HG03060 (cell line): ENCODE measurements at regions not wholly inside any gene's neighbourhood (a gene's known extent, or its start where the extent isn't known, plus 50 kb on each side); places are given as distances from the start of the nearest gene placed in this dataset.

Experiments used
- ATAC-seq: cut with Tn5 transposase; IDR thresholded peaks from one replicate; pipeline ENCODE4 v1.9.1; 2021; ENCODE audit warnings: low read depth, moderate number of reproducible peaks; ENCODE audit not compliant: unreplicated experiment

DNA sequence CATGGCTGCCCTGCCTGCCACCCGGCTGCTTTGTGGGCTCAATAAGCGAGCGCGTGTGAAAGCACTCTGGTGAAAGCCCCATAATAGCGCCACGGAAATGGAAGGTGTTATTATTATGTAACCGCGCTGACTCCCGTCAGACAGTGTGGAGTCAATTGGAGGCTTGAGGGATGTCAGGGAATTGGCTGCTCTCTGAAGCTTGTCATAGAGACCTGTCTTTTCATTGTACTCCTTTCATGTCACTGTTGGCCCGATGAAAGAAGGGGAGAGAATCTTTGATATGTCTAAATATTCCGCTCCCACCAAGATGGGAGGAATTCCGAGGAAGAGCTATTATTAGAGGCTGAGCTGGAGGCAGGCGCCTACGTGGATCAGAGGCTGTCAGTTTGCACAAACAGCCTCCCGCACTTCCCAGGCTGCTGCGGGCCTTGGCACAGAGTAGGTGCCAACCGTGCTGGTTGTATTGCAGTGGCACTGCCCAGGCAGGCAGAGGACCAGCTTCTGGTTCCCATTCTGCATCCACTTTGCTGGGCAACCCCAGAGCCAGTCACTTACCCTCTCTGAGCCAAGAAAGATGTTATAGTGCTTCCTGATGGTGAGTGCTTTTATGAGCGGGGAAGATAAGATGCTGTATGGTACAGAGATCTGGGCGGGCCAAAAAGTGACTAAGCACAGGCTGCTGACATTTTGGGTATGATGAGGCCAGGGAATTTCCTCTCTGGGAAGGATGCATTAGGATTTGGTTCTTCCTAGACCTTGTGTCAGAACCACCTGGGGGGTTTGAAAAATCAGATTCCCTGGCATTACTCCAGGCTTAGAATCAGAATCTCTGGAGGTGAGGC, 151.4 kb downstream of the RPS24 start:
- ATAC-seq = no peak

DNA sequence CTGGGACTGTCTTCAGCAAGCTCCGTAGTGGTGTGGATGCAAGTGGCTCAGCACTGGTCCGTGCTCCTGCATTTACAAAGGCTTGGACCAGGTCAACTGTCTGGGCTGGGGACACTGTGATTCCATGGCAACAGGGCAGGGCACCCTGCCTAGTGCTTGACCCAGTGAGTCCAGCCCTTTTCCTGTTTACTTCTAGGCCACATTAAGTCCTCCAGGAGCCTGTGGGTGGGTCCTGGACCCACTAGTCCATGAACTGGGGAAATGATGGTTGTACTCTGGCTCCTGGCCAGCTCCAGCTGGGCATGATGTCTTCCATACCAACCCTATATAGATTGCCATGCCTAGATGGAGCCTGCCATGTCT, 152.0 kb downstream of the RPS24 start:
- no peak for ATAC-seq

- ATAC-seq = no peak
Observed at GRCh38 chr10:78186572-78186971, 152.9 kb downstream of the RPS24 start.

- no peak for ATAC-seq
Observed at GRCh38 chr10:78187371-78187770, 153.7 kb downstream of the RPS24 start.

DNA sequence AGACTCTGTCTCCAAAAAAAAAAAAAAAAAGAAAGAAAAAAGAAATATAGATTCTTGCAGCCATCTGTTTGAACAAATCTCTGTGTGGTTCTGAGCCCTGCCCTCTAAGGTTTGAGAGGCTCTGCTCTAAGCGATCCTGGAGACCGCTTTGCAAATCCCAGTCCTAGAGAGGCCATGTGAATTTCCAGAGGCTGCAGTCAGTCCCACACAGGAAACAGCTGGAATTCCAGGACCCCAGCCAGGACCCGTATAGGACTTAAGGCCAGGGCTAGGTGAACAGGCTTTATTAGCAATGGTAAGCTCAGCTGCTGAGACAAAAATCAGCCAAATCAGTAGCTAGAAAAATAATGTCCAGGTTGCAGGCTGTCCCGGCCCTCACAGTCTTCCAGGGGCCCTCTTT, 154.8 kb downstream of the RPS24 start:
- ATAC-seq = no peak

- no peak for ATAC-seq
Observed at GRCh38 chr10:78190051-78190825, 156.6 kb downstream of the RPS24 start.

DNA sequence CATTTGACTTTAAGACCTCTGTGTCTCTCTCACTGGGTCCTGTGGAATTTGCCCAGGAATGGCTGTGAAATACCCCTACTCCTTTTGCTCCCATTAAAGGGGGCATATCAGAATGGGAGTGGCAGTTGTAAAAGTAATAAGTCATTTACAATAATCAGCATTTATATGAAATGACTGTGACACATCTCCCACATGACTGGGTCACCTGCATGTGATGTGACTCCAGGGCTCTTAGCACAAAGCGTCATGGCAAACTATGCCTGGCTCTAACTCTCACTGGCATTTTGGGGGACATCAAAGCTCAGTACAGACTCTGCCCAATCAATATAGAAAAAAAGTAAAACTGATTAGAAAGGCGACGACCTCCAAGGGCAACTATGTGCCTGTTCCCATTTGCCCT, 157.6 kb downstream of the RPS24 start:
- no peak for ATAC-seq

GRCh38 chr10:78193189-78193588, 159.5 kb downstream of the RPS24 start:
- ATAC-seq = no peak

- ATAC-seq = no peak
Observed at GRCh38 chr10:78194050-78194449, 160.4 kb downstream of the RPS24 start.

- no peak for ATAC-seq
Observed at GRCh38 chr10:78194539-78195402, 161.1 kb downstream of the RPS24 start.

DNA sequence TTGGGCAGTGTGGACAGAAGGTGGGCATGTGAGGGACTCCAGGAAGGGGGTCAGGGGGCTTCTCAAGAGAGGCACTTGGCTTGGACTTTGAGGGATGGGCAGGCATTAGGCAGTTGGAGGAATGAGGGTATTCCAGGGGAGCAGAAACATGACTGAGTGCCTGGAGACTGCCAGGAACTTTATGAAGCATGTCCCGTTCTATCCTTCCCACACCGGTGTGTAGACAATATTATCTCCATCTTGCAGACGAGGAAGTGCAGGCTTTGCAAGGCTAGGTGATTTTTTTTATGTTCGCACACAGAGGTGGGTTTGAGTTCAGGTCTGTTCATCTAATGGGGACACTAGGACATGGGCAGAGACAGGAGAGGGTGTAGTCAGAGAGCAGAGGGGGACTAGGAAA, 162.7 kb downstream of the RPS24 start:
- no peak for ATAC-seq

GRCh38 chr10:78196964-78197363, 163.3 kb downstream of the RPS24 start:
- no peak for ATAC-seq

DNA sequence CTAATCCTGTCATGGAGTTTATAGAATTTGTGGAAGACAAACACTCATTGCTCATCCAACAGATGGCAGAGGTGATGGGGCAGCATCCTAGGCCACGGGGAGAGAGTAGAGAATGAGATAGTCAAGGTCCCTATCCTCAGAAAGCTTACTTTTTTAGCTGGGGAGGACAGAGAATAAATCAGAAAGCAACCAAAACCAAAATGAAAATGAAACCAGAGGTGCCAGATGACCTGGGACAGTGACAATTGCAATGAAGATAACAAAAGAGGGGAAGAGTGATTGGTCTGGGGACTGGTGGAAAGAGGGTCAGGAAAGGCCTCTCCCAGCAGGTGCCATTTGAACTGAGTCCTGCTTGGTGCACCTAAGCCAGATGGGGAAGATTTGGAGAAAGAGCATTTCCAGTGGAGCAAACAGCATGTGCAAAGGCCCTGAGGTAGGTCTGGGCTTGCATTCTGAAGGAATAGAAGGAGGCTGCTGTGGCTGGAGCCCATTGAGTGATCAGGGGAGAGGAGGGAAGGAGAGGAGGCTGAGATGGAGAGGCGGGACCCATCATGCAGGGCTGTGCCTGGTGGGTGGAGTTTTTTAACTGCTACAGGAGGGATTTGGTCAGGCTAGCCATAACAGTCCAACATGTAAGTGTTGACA, 164.1 kb downstream of the RPS24 start:
- ATAC-seq = no peak

DNA sequence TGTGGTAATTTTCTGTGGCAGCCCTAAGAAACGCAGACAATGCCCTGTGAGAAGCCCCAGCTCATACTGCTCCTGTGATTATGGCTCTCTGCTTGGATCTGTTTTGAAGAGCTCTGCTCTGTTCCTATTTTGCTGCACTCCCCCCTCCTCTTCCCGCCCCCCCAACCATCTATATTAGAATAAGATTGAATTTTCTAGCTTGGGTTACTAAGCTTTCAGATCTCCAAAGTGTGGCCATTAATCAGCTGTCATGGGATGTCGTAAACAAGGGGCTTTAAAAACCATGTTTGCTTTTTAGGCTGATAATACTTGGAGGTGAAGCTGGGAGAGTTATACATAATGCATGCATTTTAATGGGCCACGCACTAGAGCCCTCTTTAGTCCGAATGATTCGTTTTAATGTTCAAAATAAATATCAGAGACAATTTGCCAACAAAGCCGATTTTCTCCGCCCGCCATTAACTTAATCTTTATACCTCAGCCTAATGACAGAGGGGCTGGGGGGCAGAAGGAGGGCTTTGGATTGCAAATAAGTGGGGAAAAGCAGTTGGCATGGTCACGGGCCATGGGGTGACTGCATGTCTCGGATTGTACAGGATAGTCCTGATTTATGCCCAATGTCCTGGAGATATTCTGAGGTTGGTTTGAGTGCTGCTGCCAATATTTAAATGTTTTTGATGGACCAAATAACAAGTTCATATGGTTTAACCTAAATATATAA, 165.5 kb downstream of the RPS24 start:
- ATAC-seq = no peak

GRCh38 chr10:78199759-78200158, 166.1 kb downstream of the RPS24 start:
- ATAC-seq = no peak

GRCh38 chr10:78200686-78201085, 167.0 kb downstream of the RPS24 start:
- ATAC-seq = no peak

DNA sequence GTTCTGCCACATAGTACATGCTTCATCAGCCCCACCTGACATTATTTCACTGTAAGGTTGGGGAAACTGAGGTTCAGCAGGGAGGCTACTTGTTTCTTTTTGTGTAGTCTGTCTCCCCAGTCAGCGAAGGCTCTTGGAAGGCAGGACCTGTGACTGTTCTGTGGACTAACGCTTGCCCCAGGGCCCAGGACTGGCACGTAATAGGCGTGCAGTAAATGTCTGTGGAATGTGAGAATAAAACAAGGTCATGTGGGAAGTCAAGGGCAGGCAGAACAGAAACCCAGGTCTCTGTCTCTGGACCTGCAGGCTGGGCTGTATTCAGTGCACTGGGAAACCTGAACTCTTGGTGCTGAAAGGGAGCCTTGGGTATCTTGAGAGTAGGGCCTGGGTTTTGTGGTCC, 168.7 kb downstream of the RPS24 start:
- ATAC-seq = no peak

DNA sequence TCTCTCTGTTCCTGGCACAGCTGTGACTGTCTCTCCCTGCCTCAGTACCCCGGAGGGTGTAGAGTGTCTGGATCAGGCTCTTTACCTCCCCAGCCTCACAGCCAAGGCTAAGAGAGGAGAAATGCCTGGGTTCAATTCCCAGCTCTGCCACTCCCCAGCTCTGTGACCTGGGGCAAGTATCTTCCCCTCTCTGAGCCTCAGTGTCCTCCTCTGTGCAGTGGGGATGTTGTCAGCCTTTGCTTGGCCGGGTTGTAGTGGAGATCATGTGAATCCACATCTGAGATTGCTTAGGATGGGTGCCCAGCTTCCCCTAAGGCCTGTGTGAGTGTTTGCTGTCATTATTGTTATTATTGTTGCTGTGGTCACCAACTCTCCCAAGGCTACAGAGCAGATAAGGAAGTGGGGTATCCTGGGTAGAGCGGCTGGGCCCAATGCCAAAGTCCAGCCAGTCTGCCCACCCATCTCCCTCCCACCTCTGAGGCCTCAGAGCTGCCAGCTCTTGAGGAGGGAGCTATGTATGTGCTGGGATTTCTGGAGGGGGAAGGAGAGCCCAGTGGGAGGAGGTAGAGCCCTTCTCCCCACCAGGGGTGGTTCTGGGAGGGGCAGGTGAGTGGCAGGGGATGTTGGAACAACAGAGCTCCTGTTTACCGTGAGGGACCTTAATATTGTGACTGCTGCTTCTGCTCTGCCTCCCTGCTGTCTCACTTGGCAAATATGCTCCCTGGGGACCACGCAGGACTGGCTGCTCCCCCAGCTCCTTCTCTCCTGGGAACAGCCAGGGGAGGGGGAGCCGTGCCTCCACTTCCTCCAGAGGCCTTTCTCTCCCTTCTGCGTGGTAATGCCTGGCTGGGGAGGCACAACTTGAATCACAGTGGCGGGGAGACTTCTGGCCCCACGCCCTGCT, 170.5 kb downstream of the RPS24 start:
- no peak for ATAC-seq

GRCh38 chr10:78205457-78206016, 171.9 kb downstream of the RPS24 start:
- ATAC-seq = no peak
